K562 (cell line): ENCODE measurements at regions not wholly inside any gene's neighbourhood (a gene's known extent, or its start where the extent isn't known, plus 50 kb on each side); places are given as distances from the start of the nearest gene placed in this dataset.

Experiments
- ELF1 ChIP-seq: fragments of 200-800 bp; sonication (Bioruptor generic); IDR thresholded peaks from 2 replicates; pipeline ENCODE4 v1.6.1; 2016; ENCODE audit warnings: missing genetic modification characterization, missing compliant biosample characterization
- FOXA1 ChIP-seq: fragments of 450-650 bp; IDR thresholded peaks from 2 replicates; pipeline ENCODE4 v1.6.1; 2016; ENCODE audit warnings: mild to moderate bottlenecking, borderline replicate concordance
- GTF2A2 ChIP-seq: IDR thresholded peaks from 2 replicates; pipeline ENCODE4 v1.6.1; 2016; ENCODE audit warnings: mild to moderate bottlenecking, missing genetic modification characterization, missing compliant biosample characterization
- HDAC2 ChIP-seq: fragments of 450-650 bp; IDR thresholded peaks from 2 replicates; pipeline ENCODE4 v1.6.1; 2016; ENCODE audit warnings: mild to moderate bottlenecking
- NFXL1 ChIP-seq: fragments of 450-650 bp; formaldehyde crosslinking; IDR thresholded peaks from 2 replicates; pipeline ENCODE4 v1.4.0; 2021; ENCODE audit warnings: mild to moderate bottlenecking
- SMAD2 ChIP-seq: fragments of 150-350 bp; IDR thresholded peaks from 2 replicates; pipeline ENCODE4 v1.6.1; 2014; ENCODE audit warnings: low read depth, mild to moderate bottlenecking, low read length
- STAT5A ChIP-seq: IDR thresholded peaks from 2 replicates; pipeline ENCODE4 v1.6.1; 2012; ENCODE audit warnings: low read length, inconsistent platforms, borderline replicate concordance
- TFAM ChIP-seq: fragments of 250-450 bp; sonication (Bioruptor Pico); conservative IDR thresholded peaks from 2 replicates; pipeline ENCODE4 v1.5.0; 2021; ENCODE audit warnings: mild to moderate bottlenecking, moderate library complexity
- TRIM24 ChIP-seq, 2 experiments: fragments of 450-650 bp; IDR thresholded peaks; 2 replicates each; pipeline ENCODE4 v1.6.1; 2016
- WHSC1 ChIP-seq: IDR thresholded peaks from one replicate; pipeline ENCODE4 v1.6.1; 2012; ENCODE audit warnings: low read length, control low read depth, inconsistent platforms
- ZNF324 ChIP-seq: fragments of 250-450 bp; sonication (Bioruptor Pico); IDR thresholded peaks from 2 replicates; pipeline ENCODE4 v1.4.0; 2020; ENCODE audit warnings: mild to moderate bottlenecking
- ZNF444 ChIP-seq: fragments of 250-450 bp; sonication (Bioruptor Pico); IDR thresholded peaks from 2 replicates; pipeline ENCODE4 v1.4.0; 2020; ENCODE audit warnings: mild to moderate bottlenecking, moderate library complexity
- ZNF551 ChIP-seq: fragments of 250-450 bp; sonication (Bioruptor Pico); IDR thresholded peaks from 2 replicates; pipeline ENCODE4 v1.5.0; 2021; ENCODE audit warnings: mild to moderate bottlenecking, moderate library complexity
- TF ChIP-seq, protein P1 (sequence below), 2 experiments: fragments of 450-650 bp; formaldehyde crosslinking in 1 of 2; IDR thresholded peaks; 2 replicates each; pipeline versions ENCODE4 v1.4.0 to v1.6.1; 2014 to 2020; ENCODE audit warnings: mild to moderate bottlenecking in 2 of 2, borderline replicate concordance in 1 of 2, low read depth in 1 of 2
- TF ChIP-seq, protein P2 (sequence below): fragments of 450-650 bp; IDR thresholded peaks from 2 replicates; pipeline ENCODE4 v1.6.1; 2016
- TF ChIP-seq, protein P3 (sequence below): fragments of 200-400 bp; formaldehyde crosslinking; IDR thresholded peaks from 2 replicates; pipeline ENCODE4 v1.6.1; 2017; ENCODE audit warnings: mild to moderate bottlenecking, low read depth, low read length, moderate library complexity
- TF ChIP-seq, protein P4 (sequence below): sonication (generic); formaldehyde crosslinking; IDR thresholded peaks from 2 replicates; pipeline ENCODE4 v1.8.1; 2023; ENCODE audit warnings: mild to moderate bottlenecking, missing genetic modification reagents, moderate library complexity

DNA sequence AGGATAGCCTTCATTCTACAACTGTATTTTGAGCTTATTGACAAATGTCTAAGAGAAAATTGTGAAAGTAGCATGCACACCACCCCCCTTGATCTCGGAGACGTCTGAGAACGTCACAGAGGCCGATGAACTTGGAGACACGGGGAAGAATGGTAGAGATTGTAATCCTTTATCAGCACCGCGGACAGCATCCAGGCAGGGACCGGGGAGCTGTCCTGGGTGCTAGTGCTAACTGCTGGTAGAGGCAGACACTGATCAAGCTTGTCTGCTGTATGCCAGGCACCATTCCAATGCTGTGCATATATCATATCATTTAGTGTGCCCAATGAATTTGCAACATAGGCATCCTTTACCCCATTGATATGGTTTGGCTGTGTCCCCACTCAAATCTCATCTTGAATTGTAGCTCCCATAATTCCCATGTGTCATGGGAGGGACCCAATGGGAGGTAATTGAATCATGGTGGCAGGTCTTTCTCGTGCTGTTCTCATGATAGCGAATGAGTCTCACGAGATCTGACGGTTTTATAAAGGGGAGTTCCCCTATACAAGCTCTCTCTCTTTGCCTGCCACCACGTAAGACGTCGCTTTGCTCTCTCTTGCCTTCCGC is 98.8 kb downstream of the LHX2 start (continued):
- TF ChIP-seq, protein P1, sequence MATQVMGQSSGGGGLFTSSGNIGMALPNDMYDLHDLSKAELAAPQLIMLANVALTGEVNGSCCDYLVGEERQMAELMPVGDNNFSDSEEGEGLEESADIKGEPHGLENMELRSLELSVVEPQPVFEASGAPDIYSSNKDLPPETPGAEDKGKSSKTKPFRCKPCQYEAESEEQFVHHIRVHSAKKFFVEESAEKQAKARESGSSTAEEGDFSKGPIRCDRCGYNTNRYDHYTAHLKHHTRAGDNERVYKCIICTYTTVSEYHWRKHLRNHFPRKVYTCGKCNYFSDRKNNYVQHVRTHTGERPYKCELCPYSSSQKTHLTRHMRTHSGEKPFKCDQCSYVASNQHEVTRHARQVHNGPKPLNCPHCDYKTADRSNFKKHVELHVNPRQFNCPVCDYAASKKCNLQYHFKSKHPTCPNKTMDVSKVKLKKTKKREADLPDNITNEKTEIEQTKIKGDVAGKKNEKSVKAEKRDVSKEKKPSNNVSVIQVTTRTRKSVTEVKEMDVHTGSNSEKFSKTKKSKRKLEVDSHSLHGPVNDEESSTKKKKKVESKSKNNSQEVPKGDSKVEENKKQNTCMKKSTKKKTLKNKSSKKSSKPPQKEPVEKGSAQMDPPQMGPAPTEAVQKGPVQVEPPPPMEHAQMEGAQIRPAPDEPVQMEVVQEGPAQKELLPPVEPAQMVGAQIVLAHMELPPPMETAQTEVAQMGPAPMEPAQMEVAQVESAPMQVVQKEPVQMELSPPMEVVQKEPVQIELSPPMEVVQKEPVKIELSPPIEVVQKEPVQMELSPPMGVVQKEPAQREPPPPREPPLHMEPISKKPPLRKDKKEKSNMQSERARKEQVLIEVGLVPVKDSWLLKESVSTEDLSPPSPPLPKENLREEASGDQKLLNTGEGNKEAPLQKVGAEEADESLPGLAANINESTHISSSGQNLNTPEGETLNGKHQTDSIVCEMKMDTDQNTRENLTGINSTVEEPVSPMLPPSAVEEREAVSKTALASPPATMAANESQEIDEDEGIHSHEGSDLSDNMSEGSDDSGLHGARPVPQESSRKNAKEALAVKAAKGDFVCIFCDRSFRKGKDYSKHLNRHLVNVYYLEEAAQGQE (IDR thresholded peaks at IDR 0.05; ENCODE audit: borderline replicate concordance) = peak; percentile 100
- TF ChIP-seq, protein P1 (CRISPR knock-in tag; IDR thresholded peaks at IDR 0.05; ENCODE audit: low read depth) = peak; percentile 100
- TF ChIP-seq, protein P2, sequence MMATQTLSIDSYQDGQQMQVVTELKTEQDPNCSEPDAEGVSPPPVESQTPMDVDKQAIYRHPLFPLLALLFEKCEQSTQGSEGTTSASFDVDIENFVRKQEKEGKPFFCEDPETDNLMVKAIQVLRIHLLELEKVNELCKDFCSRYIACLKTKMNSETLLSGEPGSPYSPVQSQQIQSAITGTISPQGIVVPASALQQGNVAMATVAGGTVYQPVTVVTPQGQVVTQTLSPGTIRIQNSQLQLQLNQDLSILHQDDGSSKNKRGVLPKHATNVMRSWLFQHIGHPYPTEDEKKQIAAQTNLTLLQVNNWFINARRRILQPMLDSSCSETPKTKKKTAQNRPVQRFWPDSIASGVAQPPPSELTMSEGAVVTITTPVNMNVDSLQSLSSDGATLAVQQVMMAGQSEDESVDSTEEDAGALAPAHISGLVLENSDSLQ = no peak
- 0 out of 2 replicates have a peak, but pooled peaks have one; percentile 43 for TF ChIP-seq NFXL1 (CRISPR knock-in tag)
- TF ChIP-seq TRIM24 (IDR thresholded peaks at IDR 0.05) = 0 out of 4 replicates have a peak, but pooled peaks of 1 of the 2 experiments have one; percentile 28
- TF ChIP-seq TFAM = no peak
- TF ChIP-seq ELF1 (tag) = no peak
- TF ChIP-seq, protein P3, sequence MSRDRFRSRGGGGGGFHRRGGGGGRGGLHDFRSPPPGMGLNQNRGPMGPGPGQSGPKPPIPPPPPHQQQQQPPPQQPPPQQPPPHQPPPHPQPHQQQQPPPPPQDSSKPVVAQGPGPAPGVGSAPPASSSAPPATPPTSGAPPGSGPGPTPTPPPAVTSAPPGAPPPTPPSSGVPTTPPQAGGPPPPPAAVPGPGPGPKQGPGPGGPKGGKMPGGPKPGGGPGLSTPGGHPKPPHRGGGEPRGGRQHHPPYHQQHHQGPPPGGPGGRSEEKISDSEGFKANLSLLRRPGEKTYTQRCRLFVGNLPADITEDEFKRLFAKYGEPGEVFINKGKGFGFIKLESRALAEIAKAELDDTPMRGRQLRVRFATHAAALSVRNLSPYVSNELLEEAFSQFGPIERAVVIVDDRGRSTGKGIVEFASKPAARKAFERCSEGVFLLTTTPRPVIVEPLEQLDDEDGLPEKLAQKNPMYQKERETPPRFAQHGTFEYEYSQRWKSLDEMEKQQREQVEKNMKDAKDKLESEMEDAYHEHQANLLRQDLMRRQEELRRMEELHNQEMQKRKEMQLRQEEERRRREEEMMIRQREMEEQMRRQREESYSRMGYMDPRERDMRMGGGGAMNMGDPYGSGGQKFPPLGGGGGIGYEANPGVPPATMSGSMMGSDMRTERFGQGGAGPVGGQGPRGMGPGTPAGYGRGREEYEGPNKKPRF = no peak
- TF ChIP-seq ZNF324 (CRISPR knock-in tag) = no peak
- no peak for TF ChIP-seq ZNF551
- TF ChIP-seq GTF2A2 (tag) = no peak
- no peak for TF ChIP-seq STAT5A
- 0 out of 2 replicates have a peak, but pooled peaks have one; percentile 65 for TF ChIP-seq ZNF444 (CRISPR knock-in tag)
- no peak for TF ChIP-seq WHSC1
- no peak for TF ChIP-seq SMAD2
- no peak for TF ChIP-seq FOXA1
- TF ChIP-seq, protein P4, sequence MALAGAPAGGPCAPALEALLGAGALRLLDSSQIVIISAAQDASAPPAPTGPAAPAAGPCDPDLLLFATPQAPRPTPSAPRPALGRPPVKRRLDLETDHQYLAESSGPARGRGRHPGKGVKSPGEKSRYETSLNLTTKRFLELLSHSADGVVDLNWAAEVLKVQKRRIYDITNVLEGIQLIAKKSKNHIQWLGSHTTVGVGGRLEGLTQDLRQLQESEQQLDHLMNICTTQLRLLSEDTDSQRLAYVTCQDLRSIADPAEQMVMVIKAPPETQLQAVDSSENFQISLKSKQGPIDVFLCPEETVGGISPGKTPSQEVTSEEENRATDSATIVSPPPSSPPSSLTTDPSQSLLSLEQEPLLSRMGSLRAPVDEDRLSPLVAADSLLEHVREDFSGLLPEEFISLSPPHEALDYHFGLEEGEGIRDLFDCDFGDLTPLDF (CRISPR knock-in tag) = peak; percentile 99
- TF ChIP-seq HDAC2 = peak; percentile 97
